ENCODE measurements at regions not wholly inside any gene's neighbourhood (a gene's known extent, or its start where the extent isn't known, plus 50 kb on each side); places are given as distances from the start of the nearest gene placed in this dataset.

GRCh38 chr14:97198813-97199212 lies 401.6 kb downstream of the VRK1 start:
- intact Hi-C loops (cut with micrococcal nuclease): no loop called here
- in situ Hi-C loops (cut with MboI; ENCODE audit: low sequenced_read_pairs): no loop called here
- H3K9me1 ChIP-seq (ENCODE audit: insufficient read depth, low read length): no peaks in the 10 kb centered on the region

More at GRCh38 chr14:97198813-97199212, 401.6 kb downstream of the VRK1 start:
- H3K56ac ChIP-seq (ENCODE audit: extremely low read depth, insufficient read depth, low read length): no peak overlapping the region
- H3K79me1 ChIP-seq (ENCODE audit: low read depth in 1 of 2, low read length in 2 of 2): no peaks in the 10 kb centered on the region
- H3K9me3 ChIP-seq (ENCODE audit: control insufficient read depth, insufficient read depth, low read length): peaks cover 16% of the 10 kb centered on the region
- no peak for ATAC-seq (ENCODE audit: low read depth)
- no peak overlapping the region for H2AFZ ChIP-seq (replicated peaks; ENCODE audit: low read length, poor library complexity)
- no peak overlapping the region for H3K23ac ChIP-seq (ENCODE audit: low read depth, low read length)
- ChIA-PET POLR2A (ENCODE audit: unreplicated experiment) (no interaction called here), CTCF (no interaction called here)
- no TSS peak for BruUV-seq (replicated peaks)
- TF ChIP-seq RFX5 (IDR thresholded peaks at IDR 0.05; ENCODE audit: low read depth, low read length) (no peak), MXI1 (IDR thresholded peaks at IDR 0.05; ENCODE audit: borderline replicate concordance, low read depth, low read length) (no peak), MAFK (IDR thresholded peaks at IDR 0.05; ENCODE audit: low read depth, low read length) (no peak), FOS (IDR thresholded peaks at IDR 0.05; ENCODE audit: low read depth, low read length) (no peak), CEBPB (IDR thresholded peaks at IDR 0.05; ENCODE audit: low read depth, low read length) (no peak), SMC3 (IDR thresholded peaks at IDR 0.05; ENCODE audit: low read depth, low read length) (no peak), CHD1 (IDR thresholded peaks at IDR 0.05; ENCODE audit: low read depth, low read length) (no peak), POLR2A (IDR thresholded peaks at IDR 0.05; ENCODE audit: low read depth, low read length) (no peak), BHLHE40 (IDR thresholded peaks at IDR 0.05; ENCODE audit: low read depth, low read length) (no peak), MAZ (IDR thresholded peaks at IDR 0.05; ENCODE audit: borderline replicate concordance, low read depth, low read length) (no peak), RAD21 (IDR thresholded peaks at IDR 0.05; ENCODE audit: low read length) (no peak), RCOR1 (IDR thresholded peaks at IDR 0.05; ENCODE audit: insufficient replicate concordance, low read length) (no peak), NFE2L2 (IDR thresholded peaks at IDR 0.05; ENCODE audit: low read depth, low read length) (no peak)
- TF ChIP-seq, protein P1, sequence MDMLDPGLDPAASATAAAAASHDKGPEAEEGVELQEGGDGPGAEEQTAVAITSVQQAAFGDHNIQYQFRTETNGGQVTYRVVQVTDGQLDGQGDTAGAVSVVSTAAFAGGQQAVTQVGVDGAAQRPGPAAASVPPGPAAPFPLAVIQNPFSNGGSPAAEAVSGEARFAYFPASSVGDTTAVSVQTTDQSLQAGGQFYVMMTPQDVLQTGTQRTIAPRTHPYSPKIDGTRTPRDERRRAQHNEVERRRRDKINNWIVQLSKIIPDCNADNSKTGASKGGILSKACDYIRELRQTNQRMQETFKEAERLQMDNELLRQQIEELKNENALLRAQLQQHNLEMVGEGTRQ (IDR thresholded peaks at IDR 0.05; ENCODE audit: low read depth, low read length): no peak
- TF ChIP-seq, protein P2, sequence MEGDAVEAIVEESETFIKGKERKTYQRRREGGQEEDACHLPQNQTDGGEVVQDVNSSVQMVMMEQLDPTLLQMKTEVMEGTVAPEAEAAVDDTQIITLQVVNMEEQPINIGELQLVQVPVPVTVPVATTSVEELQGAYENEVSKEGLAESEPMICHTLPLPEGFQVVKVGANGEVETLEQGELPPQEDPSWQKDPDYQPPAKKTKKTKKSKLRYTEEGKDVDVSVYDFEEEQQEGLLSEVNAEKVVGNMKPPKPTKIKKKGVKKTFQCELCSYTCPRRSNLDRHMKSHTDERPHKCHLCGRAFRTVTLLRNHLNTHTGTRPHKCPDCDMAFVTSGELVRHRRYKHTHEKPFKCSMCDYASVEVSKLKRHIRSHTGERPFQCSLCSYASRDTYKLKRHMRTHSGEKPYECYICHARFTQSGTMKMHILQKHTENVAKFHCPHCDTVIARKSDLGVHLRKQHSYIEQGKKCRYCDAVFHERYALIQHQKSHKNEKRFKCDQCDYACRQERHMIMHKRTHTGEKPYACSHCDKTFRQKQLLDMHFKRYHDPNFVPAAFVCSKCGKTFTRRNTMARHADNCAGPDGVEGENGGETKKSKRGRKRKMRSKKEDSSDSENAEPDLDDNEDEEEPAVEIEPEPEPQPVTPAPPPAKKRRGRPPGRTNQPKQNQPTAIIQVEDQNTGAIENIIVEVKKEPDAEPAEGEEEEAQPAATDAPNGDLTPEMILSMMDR (conservative IDR thresholded peaks at IDR 0.05; ENCODE audit: low read depth, low read length): no peak
- TF ChIP-seq, protein P3, sequence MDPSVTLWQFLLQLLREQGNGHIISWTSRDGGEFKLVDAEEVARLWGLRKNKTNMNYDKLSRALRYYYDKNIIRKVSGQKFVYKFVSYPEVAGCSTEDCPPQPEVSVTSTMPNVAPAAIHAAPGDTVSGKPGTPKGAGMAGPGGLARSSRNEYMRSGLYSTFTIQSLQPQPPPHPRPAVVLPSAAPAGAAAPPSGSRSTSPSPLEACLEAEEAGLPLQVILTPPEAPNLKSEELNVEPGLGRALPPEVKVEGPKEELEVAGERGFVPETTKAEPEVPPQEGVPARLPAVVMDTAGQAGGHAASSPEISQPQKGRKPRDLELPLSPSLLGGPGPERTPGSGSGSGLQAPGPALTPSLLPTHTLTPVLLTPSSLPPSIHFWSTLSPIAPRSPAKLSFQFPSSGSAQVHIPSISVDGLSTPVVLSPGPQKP (IDR thresholded peaks at IDR 0.05; ENCODE audit: borderline replicate concordance, low read depth, low read length): no peak
- H3K4ac ChIP-seq (ENCODE audit: low read depth, low read length): no peak overlapping the region
- no peaks in the 10 kb centered on the region for H4K20me1 ChIP-seq (ENCODE audit: insufficient read depth, low read length)
- no peak overlapping the region for H2BK120ac ChIP-seq (ENCODE audit: low read depth, low read length)
- H4K5ac ChIP-seq (ENCODE audit: low read depth, low read length): no peak overlapping the region
- H3K27ac ChIP-seq (ENCODE audit: insufficient read depth, low read length): no peak overlapping the region
- H3K4me2 ChIP-seq (ENCODE audit: low read depth, low read length): no peak overlapping the region
- no peak overlapping the region for H3K14ac ChIP-seq (replicated peaks; ENCODE audit: low read depth, low read length)
- H2BK20ac ChIP-seq (ENCODE audit: low read depth, low read length): no peak overlapping the region
- H2AK5ac ChIP-seq (ENCODE audit: low read depth, low read length): no peak overlapping the region
- H3K4me1 ChIP-seq (ENCODE audit: control insufficient read depth, insufficient read depth, low read length): no peaks in the 10 kb centered on the region
- H2AK9ac ChIP-seq (replicated peaks; ENCODE audit: low read depth, low read length, poor library complexity): no peak overlapping the region
- DNase-seq: no peak
- no peaks in the 10 kb centered on the region for H3K27me3 ChIP-seq (ENCODE audit: control insufficient read depth, insufficient read depth, low read length)
- no peak overlapping the region for H3K4me3 ChIP-seq (ENCODE audit: insufficient read depth, low read depth, low read length)
- H3K36me3 ChIP-seq (ENCODE audit: control insufficient read depth, insufficient read depth, low read length): no peaks in the 10 kb centered on the region
- no peak overlapping the region for H4K91ac ChIP-seq (ENCODE audit: insufficient read depth, low read depth, low read length)
- no peak overlapping the region for H3K18ac ChIP-seq (ENCODE audit: low read depth, low read length)
- H4K8ac ChIP-seq (ENCODE audit: low read depth in 2 of 2, low read length in 2 of 2): no peak overlapping the region
- H3K9ac ChIP-seq (ENCODE audit: low read depth, low read length): no peak overlapping the region
- H2BK5ac ChIP-seq (ENCODE audit: low read depth, low read length, poor library complexity, severe bottlenecking): no peak overlapping the region
- H2BK15ac ChIP-seq (ENCODE audit: low read depth, low read length): no peak overlapping the region
- dilution Hi-C loops (cut with HindIII; ENCODE audit: low sequenced_read_pairs, unreplicated experiment): no loop called here

All from IMR-90 (cell line).